T-helper 9 cell (primary cell): ENCODE measurements at regions not wholly inside any gene's neighbourhood (a gene's known extent, or its start where the extent isn't known, plus 50 kb on each side); places are given as distances from the start of the nearest gene placed in this dataset.
"Not testable (repeated sequence)": the region's sequence is repeated elsewhere in the genome, so short reads cannot be mapped to it uniquely, and the experiment has no call there.

Source experiments
- DNase-seq: peaks from one replicate; pipeline ENCODE4 v3.0.0-alpha.2; 2020

DNA sequence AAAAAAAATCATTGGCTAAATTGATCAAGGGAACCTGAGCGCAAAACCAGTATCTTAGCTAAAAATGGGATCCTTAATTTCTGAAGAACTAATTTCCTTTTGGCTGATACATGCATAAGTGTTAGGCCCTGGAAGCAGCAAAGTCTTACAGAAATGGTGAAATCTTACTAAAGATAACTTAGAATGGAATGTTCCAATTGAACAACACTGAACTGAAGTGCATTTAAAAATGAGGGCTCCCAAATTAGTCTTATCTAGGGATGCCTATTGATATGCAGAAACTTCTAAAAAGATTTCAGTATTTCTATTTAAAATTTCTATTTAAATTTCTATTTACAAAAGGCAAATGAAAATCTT is 120.7 kb upstream of the BANK1 start:
- DNase-seq, result no peak

DNA sequence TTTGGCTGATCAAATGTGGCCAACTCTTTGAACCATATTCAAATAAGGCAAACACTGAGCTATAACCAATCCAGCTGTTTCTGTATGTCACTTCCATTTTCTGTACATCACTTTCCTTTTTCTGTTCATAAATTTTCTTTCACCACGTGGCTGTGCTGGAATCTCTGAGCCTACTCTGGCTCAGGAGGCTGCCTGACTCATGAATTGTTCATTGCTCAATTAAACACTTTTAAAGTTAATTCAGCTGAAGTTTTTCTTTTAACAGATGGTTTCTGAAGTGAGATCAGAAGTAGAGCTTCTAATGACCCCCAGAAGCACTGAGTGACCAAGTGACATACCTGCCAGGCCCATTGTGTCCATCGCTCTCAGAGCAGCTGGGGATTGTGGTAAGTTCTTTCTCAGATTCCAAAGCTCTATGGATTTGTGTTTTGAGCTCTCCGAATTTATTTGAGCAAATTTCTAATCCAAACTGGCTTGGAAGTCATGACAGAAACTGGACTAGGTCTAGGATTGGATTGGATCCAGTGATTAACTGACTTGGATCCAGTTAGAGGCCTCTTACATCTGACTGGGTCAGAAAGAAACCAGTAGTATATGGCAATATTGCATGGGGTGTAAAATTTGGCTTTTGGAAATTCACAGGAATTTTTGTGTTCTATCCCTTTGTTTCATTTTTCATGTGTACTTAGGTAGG is 121.2 kb upstream of the BANK1 start:
- DNase-seq, result no peak

DNA sequence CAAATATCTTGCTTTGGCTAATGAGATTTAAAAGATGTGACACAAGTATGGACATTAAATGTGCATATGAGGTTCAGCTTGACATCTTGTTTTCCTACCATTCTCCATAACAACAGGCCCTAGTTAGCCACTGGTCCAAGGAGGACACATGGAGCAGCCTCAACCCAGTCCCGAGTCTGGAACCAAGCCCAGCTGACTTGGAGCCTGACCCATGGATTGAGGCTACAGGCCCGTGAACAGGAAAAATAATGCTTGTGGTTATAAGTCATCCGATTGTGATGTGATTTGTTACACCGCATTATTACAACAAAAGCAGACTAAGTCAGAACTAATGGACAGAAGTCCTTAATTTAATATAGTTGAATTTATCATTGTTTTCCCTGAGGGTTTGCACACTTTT is 123.2 kb upstream of the BANK1 start:
- DNase-seq, result no peak

DNA sequence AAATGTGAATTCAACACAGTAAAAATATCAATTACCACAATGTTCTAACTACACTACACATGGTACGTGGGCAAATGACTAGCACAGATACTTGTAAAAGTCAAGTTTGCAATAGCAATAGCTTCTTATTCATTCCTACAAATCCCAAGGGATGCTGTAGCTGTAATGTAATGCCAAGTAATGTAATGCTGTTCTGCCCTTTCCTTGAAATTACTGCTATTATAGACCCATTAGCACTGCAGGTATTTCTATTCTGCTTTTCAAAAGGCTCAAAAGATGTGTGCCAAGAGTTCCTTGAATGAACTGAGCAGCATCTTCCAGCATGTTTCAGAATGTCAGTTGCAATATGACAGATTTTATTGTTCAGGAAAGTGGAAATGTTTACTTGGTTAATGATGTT is 129.9 kb upstream of the BANK1 start:
- DNase-seq, result no peak

DNA sequence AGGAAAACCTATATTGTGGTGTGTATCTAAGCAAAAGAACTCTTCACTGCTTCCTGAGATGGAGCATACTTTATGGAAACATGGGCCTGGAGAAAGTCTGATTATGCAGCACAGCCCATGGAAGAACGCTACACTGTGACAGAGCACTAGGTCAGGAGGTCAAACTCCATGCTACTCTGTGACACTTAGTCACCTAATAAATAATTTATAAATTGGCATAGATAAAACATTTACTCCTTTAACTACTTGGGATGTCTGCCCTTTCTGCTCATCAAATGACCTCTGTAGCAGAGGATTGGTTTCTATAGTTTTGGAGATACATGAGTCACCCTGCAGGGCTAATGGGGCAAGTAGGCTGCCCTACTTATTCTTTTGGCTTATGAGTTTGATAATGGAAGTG is 134.7 kb upstream of the BANK1 start:
- DNase-seq, result no peak

DNA sequence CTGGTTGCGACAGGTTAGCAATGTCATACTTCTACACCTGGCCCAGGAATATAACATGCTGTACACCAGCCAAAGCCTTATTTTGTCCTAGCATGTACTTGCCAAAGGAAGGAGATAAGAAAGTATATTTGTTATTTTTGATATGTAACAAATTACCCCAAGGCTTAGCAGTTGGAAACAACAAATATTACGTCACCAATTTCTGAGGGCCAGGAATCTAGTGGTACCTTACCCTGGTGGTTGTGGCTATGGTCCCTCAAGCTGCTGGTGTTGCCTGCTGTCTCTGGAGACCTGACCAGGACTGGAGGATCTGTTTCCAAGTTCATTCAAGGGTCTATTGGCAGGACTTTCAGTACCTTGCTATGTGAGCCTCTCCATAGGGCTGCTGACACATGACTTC is 135.5 kb upstream of the BANK1 start:
- DNase-seq, result no peak

DNA sequence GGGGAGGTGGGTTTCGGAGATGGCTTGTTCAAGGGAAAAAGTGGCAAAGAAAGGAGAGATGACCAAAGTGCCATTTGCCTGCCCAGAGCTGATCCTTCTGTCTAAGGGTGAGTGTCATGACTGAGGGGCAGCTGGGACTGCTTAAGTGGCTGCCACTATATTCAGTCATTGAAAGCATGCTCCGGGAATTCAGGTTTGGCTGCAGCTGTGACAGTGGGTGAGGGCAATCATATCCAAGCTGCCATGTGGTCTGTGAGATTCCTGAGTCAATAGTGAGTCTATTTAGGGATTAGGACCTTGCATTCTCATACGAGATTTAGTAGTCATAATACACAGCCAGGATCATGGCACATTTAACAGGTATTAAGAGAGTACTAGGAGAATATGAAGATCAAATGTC is 138.8 kb upstream of the BANK1 start:
- no peak for DNase-seq

DNA sequence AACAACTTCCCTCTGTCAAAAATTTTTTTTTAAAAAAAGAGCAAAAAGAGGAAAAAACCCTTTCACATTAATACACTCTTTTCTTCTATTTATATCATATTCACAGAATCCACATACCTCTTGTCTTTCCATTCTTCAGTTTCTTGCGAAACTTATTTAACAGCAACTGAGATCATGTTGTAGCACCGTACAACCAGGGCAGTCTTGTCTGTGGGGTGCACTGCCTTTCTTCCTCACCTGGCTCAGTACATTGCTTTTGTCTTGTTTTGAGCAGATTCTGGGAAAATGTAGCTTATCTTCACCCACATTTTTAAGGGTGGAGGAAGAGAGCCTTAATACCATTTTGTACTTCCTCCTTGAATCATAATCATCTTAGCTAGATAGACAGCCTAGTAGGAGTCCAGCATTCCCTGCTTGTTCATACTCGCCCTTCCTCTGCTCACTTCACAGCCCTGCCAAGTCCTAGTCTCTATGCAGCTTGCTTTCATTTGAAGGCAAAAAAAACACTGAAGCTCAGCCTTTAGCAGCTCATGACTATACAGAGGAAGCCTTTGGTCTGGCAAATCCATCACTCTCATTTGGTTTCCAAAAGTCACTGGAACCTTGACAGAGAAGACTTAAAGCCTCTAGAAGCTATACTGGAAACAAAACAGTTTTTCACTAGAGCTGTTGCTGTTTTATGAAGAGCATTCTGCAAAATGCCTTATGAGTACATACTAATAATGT is 140.6 kb upstream of the BANK1 start:
- no peak for DNase-seq

DNA sequence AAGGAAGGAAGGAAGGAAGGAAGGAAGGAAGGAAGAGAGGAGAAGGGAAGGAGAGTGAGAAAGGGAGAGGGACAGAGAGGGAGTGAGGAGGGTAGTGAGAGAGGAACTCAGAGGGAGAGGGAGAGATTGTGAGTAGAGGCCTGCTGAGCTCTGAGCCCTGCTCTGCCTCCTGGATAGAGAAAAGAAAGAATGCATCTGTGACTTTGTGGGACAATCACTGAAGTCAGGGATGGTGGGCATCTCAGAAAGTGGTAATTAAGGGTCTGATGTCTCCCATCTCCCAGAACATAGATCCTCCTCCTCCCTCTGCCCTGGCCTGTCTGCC is 142.9 kb upstream of the BANK1 start:
- DNase-seq, result no peak

DNA sequence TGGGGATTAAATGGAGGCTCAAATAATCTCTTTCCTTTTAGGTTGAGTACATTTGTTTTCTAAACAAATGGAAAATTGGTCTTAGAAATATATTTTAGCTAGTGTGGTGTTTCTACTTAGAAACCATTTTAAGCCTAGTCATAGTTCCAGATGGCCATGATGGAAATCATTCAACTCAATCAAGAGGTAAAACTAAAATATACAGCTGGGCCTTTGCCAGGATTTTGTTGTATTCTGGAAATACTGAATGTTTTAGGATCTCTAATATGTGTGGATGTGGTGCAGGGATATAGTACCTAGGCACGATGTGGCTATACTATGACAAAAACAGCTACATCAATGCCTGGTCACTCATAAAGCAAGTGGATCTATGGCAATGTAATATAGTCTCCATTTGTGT is 146.0 kb upstream of the BANK1 start:
- DNase-seq, result no peak

DNA sequence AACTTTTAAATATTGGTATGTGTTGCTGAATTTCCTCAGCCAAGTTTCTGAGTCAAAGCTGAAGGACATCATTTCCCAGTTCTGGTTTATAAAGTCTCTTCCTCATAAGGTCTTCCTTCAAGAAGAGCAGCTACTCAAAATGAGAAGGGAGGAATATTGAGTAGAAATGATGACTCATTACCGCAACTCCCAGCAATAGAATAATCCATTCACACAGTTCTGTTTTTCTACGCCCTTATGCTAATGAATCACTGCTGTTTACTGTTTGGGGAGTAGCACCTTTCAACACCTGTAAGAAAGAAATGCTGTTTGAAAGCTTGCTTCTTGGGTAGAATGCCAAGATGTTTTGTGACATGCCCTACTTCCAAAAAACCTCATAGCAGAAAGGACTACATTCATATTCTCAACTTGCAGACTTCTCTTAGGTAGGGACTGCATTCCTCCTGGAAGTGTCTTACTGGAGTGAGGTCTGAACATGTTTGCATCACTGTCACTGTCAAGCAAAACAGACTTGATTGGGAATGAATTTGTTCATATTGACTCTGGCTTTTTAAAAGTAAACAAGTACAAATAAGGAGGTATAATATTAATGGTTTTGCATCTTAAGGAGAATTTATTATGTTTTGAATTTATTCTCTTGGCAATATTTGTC is 147.2 kb upstream of the BANK1 start:
- no peak for DNase-seq

DNA sequence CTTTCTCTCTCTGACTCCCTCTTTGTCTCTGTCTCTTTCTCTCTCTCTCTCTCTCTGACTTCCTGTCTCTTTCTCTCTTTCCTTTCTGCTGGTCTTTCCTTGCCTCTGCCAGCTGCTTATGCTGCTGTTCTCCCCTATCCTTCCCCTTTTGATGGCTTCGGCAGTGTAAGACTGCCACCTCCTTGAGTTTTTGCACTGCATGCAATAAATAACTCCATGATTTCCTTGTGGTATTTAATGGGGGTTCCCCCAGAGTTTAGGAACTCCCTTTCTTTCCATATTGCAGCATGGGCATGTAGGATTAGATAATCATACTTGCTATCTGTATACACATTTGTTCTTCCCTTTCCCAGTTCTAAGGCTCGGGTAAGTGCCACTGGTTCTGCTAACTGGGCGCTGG is 157.8 kb upstream of the BANK1 start:
- DNase-seq, result not testable (repeated sequence)

DNA sequence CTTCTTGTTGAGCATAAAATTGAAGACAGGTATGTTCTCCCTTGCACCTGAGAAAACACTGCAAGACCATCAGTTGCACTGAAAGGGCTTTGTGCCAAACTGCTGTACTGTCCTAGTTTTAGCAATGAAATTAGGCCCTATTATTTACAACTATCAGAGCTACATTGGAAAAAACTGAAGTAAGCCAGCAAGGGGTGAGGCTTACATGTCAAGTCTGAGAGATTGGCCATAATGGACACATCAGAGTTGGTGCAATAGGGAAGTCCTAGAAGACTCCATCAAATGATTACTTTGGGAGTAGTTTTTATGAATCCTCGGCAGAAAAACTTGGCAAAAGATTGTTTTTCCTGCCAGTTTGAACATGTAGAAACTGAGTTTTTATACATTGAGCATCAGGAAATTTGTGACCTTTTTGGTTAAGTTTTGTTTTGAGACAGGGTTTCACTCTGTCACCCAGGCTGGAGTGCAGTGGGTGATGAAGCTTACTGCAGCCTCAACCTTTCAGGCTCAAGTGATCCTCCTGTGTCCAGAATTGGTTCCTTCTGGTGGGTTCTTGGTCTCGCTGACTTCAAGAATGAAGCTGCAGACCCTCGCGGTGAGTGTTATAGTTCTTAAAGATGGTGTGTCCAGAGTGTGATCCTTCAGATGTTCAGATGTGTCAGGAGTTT is 160.1 kb upstream of the BANK1 start:
- no peak for DNase-seq

DNA sequence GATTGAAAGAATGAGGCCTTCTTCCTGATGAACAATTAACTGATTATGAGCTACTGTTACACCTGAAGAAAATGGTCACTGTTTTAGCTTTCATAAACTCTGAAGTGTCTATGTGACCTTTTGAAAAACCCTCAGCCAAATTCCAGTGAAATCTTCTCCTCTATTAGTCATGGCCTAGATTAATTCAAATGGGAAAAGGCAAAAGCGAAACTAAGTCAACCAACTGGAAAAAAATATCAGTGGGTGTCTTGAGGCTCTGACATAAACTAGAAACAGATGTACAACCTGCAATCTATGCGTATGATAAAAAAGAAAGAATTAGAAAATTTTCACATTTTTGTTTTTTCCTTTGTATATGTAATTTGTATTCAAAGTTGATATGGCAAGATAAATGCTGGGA is 169.4 kb upstream of the BANK1 start:
- no peak for DNase-seq

DNA sequence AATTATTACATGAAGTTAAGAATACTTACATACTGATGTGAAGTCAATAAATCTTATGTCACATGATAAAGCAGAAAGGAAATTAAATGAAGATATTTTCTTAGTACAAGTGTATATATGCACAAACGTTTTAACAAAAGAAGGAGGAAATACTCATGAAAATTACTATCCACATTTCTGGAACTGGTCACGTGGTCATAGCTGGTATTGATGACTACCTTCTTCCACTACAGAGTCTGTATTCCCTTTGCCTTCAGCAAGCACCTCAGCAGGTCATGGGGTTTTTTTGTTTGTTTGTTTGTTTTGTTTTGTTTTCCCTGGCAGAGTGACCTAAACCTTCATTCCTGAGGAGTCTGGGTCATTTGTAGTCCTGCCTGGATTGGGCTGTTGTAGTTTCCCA is 174.9 kb upstream of the BANK1 start:
- DNase-seq, result no peak

DNA sequence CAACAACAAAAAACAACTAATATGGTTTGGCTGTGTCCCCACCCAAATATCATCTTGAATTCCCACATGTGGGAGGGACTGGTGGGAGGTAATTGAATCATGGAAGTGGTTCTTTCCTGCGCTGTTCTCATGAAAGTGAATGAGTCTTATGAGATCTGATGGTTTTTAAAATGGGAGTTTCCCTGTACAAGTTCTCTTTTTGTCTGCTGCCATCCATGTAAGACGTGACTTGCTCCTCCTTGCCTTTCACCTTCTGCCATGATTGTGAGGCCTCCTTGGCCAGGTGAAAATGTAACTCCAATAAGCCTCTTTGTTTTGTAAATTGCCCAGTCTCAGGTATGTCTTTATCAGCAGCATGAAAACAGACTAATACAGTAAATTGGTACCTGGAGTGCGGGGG is 183.5 kb upstream of the BANK1 start:
- DNase-seq, result not testable (repeated sequence)

DNA sequence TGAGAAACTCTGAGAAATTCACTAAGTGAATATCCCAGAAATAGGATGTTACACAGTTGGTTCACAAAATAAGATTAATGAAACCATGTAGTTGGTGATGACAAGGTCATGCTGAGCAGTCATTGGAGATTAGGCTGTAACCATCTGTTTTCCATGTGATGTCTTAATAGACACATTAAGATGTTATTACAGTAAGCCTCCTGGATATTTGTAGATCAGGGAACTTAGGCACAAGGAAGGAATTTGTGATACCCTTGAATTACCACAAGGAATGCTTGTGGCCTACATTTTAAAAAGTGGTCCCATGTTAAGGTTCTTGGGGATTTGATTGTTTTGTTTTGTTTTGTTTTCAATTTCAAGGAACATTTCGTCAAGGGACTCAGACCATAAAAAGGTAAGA is 185.6 kb upstream of the BANK1 start:
- no peak for DNase-seq

DNA sequence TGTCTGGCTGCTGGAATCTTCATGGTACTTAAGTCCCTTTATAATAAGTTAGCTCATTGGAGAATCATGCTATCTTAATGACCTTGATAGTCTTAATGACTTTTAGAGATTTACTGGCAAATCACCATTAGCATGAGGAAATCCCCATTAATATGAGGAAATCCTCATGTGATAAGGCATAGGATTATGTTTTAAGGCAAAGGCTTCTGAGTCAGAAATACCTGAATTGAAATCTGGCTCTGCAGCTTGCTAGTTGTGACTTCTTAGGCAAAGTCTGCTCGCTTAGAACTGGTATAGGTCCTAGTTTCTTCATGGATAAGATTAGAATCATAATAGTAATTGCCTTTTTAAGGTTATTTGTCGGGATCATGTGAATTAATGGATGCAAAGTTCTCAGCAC is 190.2 kb upstream of the BANK1 start:
- DNase-seq, result no peak

DNA sequence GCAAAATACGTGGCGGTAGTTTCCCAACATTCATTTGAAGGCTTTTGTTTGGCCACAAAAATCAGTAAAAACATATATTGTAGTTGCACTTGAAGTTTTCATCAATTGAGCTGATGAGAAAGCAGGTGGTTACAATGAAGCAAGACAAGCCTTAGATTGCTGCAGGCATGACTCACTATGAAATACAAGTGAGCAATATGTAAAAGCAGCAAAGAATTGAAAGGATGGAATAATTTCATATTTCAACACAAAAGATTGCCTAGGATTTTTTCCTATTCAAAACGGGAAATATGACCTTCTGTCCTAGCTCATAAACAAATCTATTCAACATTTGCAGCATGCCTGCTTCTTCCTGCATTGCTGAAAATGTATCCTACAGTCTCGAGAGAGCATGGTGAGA is 190.9 kb upstream of the BANK1 start:
- no peak for DNase-seq

DNA sequence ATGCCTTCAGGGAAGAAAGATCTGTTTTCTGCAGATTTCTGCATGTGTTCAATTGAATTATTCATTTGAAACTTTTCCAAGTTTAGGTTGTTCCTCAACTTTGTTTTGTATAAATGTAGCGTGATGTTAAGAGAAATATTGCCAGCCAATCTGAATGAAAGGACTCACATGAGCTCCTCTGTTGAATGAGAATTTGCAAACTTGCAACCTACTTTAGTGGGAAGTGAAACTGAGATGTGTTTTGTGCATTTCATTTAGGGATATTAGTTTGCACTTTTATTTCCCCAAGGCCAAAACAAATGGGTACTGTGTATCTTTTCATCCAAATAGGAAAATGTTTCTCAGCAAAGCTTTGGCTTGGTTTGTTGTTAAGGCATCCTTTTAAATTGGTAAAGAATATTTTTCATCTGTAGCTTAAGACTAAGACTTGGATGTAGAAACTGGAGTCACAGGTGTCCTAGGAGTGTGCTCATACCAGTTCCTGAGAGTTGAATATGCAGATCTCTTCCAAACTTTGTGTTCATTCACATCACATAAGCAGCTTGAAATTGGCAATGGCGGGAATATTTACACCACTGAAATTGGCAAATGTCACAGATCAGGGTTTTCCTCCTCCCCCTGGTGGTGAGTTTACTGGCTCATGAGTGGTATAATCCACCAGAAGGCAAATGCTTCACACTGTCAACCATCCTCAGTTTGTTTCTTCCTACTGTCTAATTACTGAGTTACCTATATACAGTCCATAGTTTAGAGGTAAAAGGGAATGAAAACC is 193.6 kb upstream of the BANK1 start:
- peak; percentile 16 for DNase-seq

DNA sequence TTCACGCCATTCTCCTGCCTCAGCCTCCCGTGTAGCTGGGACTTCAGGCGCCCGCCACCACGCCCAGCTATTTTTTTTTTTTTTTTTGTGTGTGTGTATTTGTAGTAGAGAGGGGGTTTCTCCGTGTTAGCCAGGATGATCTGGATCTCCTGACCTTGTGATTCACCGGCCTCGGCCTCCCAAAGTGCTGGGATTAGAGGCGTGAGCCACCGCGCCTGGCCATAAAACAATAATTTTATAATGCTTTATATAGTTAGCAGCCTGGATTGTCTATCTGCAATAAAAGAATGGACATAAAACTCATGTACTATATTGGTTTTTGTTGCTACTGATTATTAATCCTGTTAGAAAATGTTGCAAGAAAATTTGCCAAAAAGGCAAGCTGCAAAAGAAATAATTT is 195.9 kb upstream of the BANK1 start:
- DNase-seq, result no peak

DNA sequence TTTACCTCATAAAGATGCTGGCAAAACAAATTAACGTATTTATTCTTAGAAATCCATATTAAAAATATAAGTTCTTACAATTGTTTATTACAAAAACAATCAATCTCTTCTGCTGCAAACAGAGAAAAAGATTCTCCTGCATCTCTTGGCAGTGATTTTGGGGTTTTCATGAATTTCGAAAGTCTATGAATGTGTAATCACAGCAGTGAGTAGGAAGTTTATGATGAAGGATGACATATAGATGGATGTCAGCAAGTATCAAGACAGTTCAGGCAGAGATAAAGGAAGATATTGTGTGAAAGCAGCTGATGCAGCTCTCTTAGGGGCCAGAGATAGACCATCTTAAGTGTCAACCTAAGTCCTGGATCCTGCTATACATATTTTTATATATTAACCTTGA is 196.9 kb upstream of the BANK1 start:
- DNase-seq, result no peak

DNA sequence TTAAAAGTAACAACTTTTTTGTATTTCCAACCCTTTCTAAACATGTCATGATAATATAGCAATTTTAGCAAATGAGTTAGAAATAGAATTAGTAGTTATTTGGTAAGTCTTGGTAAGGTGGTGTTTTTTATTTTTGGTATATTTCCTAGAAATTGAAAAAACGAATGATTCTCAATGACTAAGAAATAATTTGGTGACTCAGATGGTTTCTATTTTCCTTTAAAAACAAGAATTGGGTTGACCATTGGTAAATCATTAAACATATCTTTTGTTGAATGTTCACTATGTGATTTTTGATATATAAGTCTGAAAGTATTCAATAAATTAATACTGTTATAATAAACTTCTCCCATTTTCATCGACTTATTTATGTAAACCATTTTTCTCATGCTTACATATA is 206.2 kb upstream of the BANK1 start:
- no peak for DNase-seq
